ENCODE measurements at regions not wholly inside any gene's neighbourhood (a gene's known extent, or its start where the extent isn't known, plus 50 kb on each side); places are given as distances from the start of the nearest gene placed in this dataset.

- no peak for DNase-seq
These were observed 202.7 kb downstream of the MAFB start for GRCh38 chr20:40486297-40486696.

GRCh38 chr20:40481743-40482458, 207.1 kb downstream of the MAFB start:
- DNase-seq, result no peak

GRCh38 chr20:40481337-40481736, 207.7 kb downstream of the MAFB start:
- DNase-seq, result no peak

GRCh38 chr20:40477805-40478204, 211.2 kb downstream of the MAFB start:
- no peak for DNase-seq

GRCh38 chr20:40476461-40476860, 212.6 kb downstream of the MAFB start:
- DNase-seq, result no peak

GRCh38 chr20:40472905-40473304, 216.1 kb downstream of the MAFB start:
- DNase-seq, result no peak

GRCh38 chr20:40471261-40471629, 217.8 kb downstream of the MAFB start:
- DNase-seq, result no peak

- DNase-seq, result no peak
These were observed 218.4 kb downstream of the MAFB start for GRCh38 chr20:40470445-40471260.

GRCh38 chr20:40468759-40469158, 220.3 kb downstream of the MAFB start:
- no peak for DNase-seq

- no peak for DNase-seq
These were observed 221.2 kb downstream of the MAFB start for GRCh38 chr20:40467703-40468411.

- no peak for DNase-seq
These were observed 222.0 kb downstream of the MAFB start for GRCh38 chr20:40467067-40467466.

GRCh38 chr20:40464731-40465208, 224.3 kb downstream of the MAFB start:
- no peak for DNase-seq

GRCh38 chr20:40463171-40463570, 225.9 kb downstream of the MAFB start:
- DNase-seq, result no peak

GRCh38 chr20:40462566-40462965, 226.5 kb downstream of the MAFB start:
- no peak for DNase-seq

GRCh38 chr20:40459299-40459698, 229.7 kb downstream of the MAFB start:
- no peak for DNase-seq

GRCh38 chr20:40457404-40457803, 231.6 kb downstream of the MAFB start:
- DNase-seq, result no peak

GRCh38 chr20:40452758-40453157, 236.3 kb downstream of the MAFB start:
- DNase-seq, result no peak

- DNase-seq, result no peak
These were observed 237.5 kb downstream of the MAFB start for GRCh38 chr20:40451552-40451951.

- no peak for DNase-seq
These were observed 238.9 kb downstream of the MAFB start for GRCh38 chr20:40449974-40450616.

- no peak for DNase-seq
These were observed 239.8 kb downstream of the MAFB start for GRCh38 chr20:40449144-40449690.

GRCh38 chr20:40446888-40447287, 242.1 kb downstream of the MAFB start:
- DNase-seq, result no peak

- DNase-seq, result no peak
These were observed 244.5 kb downstream of the MAFB start for GRCh38 chr20:40444516-40444915.

GRCh38 chr20:40443753-40444152, 245.3 kb downstream of the MAFB start:
- DNase-seq, result no peak

All from NCI-H510A (cell line).